H1 (cell line): ENCODE measurements at regions not wholly inside any gene's neighbourhood (a gene's known extent, or its start where the extent isn't known, plus 50 kb on each side); places are given as distances from the start of the nearest gene placed in this dataset.

ENCODE experiments used
- CTCF ChIA-PET: fragments of 300-600 bp; sonication (Branson Sonifier 250); formaldehyde crosslinking; loops from one replicate; lab custom pipeline; 2021; ENCODE audit not compliant: partially characterized antibody; lab: Charles Lee
- POLR2A ChIA-PET: fragments of 300-600 bp; sonication (Branson Sonifier 250); formaldehyde crosslinking; loops from one replicate; lab custom pipeline; 2021; ENCODE audit warnings: inconsistent platforms; ENCODE audit not compliant: partially characterized antibody; lab: Charles Lee
- DNase-seq, 2 experiments: peaks; one replicate each; pipeline versions ENCODE4 v3.0.0 to v3.0.0-alpha.2; 2010 to 2022; ENCODE audit warnings: low spot score in 2 of 2, low read depth in 1 of 2, mixed read lengths in 1 of 2
- FAIRE-seq: peaks from 2 replicates; lab custom pipeline; 2011; peaks lifted over from hg19 to GRCh38; lab: Jason Lieb, UNC
- H2AFZ ChIP-seq: 2 replicates; pipeline ENCODE4 v1.8.1; 2012; ENCODE audit warnings: low read length, inconsistent platforms
- H2AK5ac ChIP-seq: 2 replicates; pipeline ENCODE4 v1.6.1; 2013; ENCODE audit warnings: low read depth, low read length
- H2BK120ac ChIP-seq: replicated peaks from 2 replicates; pipeline ENCODE3; 2013; ENCODE audit warnings: low read depth, low read length, inconsistent platforms
- H2BK12ac ChIP-seq: 2 replicates; pipeline ENCODE4 v1.6.1; 2013; ENCODE audit warnings: low read depth, low read length
- H2BK15ac ChIP-seq: 2 replicates; pipeline ENCODE4 v1.6.1; 2013; ENCODE audit warnings: low read length
- H2BK20ac ChIP-seq: 2 replicates; pipeline ENCODE4 v1.6.1; 2013; ENCODE audit warnings: low read length
- H2BK5ac ChIP-seq: 2 replicates; pipeline ENCODE4 v1.6.1; 2013; ENCODE audit warnings: low read depth, low read length
- H3K14ac ChIP-seq: 2 replicates; pipeline ENCODE4 v1.6.1; 2013; ENCODE audit warnings: inconsistent platforms; ENCODE audit not compliant: insufficient read length
- H3K18ac ChIP-seq: 2 replicates; pipeline ENCODE4 v1.6.1; 2013; ENCODE audit warnings: low read length; ENCODE audit errors: extremely low read depth
- H3K23ac ChIP-seq: 2 replicates; pipeline ENCODE4 v1.6.1; 2013; ENCODE audit warnings: inconsistent platforms; ENCODE audit not compliant: insufficient read length
- H3K23me2 ChIP-seq: 2 replicates; pipeline ENCODE4 v1.6.1; 2013; ENCODE audit warnings: low read depth, low read length
- H3K27ac ChIP-seq: 2 replicates; pipeline ENCODE4 v1.6.1; 2011; ENCODE audit warnings: low read depth, low read length, inconsistent platforms
- H3K27me3 ChIP-seq, 4 experiments: replicated peaks in 1 of 4; 1 replicate in 1 of 4; 2 replicates in 3 of 4; pipeline versions ENCODE4 v1.6.1 to v1.8.1; 2011 to 2013; ENCODE audit warnings: low read length in 3 of 4, mild to moderate bottlenecking in 3 of 4, inconsistent platforms in 2 of 4, mixed read lengths in 2 of 4, moderate library complexity in 1 of 4; ENCODE audit not compliant: control insufficient read depth in 3 of 4, insufficient read depth in 3 of 4; ENCODE audit errors: extremely low read depth in 1 of 4
- H3K36me3 ChIP-seq, 4 experiments: 2 replicates each; pipeline versions ENCODE4 v1.6.1 to v1.8.1; 2011 to 2013; ENCODE audit warnings: mild to moderate bottlenecking in 4 of 4, low read length in 3 of 4, moderate library complexity in 2 of 4, control low read depth in 1 of 4, inconsistent platforms in 1 of 4; ENCODE audit not compliant: insufficient read depth in 4 of 4, control insufficient read depth in 2 of 4
- H3K4ac ChIP-seq: replicated peaks from 2 replicates; pipeline ENCODE3; 2013; ENCODE audit warnings: low read length, low read depth, mixed read lengths, inconsistent platforms; ENCODE audit not compliant: insufficient read length
- H3K4me1 ChIP-seq, 4 experiments: replicated peaks in 1 of 4; 1 replicate in 1 of 4; 2 replicates in 3 of 4; pipeline versions ENCODE4 v1.6.1 to v1.8.1; 2011 to 2013; ENCODE audit warnings: low read length in 3 of 4, inconsistent platforms in 2 of 4, mixed read lengths in 1 of 4; ENCODE audit not compliant: insufficient read depth in 4 of 4, control insufficient read depth in 3 of 4
- H3K4me2 ChIP-seq, 2 experiments: 2 replicates each; pipeline versions ENCODE4 v1.6.1 to v1.8.1; 2011 to 2013; ENCODE audit warnings: low read depth in 2 of 2, low read length in 2 of 2, control low read depth in 1 of 2, inconsistent platforms in 1 of 2, mild to moderate bottlenecking in 1 of 2; ENCODE audit not compliant: insufficient read depth in 1 of 2
- H3K4me3 ChIP-seq, 4 experiments: fragments of 200-600, 300-600 bp in 1 of 4; sonication (generic), shearing (Covaris generic), sonication (Bioruptor Twin) in 1 of 4; 2 replicates each; pipeline versions ENCODE4 v1.5.1 to v1.8.1; 2011 to 2016; ENCODE audit warnings: low read length in 4 of 4, low read depth in 3 of 4, control low read depth in 2 of 4, inconsistent platforms in 2 of 4, mild to moderate bottlenecking in 2 of 4, mixed read lengths in 1 of 4, moderate library complexity in 1 of 4; ENCODE audit not compliant: insufficient read depth in 2 of 4; ENCODE audit errors: extremely low read depth in 1 of 4
- H3K56ac ChIP-seq: replicated peaks from 2 replicates; pipeline ENCODE3; 2013; ENCODE audit warnings: low read depth, mild to moderate bottlenecking, mixed read lengths, low read length, inconsistent platforms; ENCODE audit not compliant: insufficient read length
- H3K79me1 ChIP-seq: 2 replicates; pipeline ENCODE4 v1.6.1; 2013; ENCODE audit warnings: low read depth, low read length, control low read depth
- H3K79me2 ChIP-seq, 2 experiments: 2 replicates each; pipeline versions ENCODE4 v1.6.1 to v1.8.1; 2012 to 2013; ENCODE audit warnings: low read length in 2 of 2, mild to moderate bottlenecking in 2 of 2, inconsistent platforms in 1 of 2; ENCODE audit not compliant: insufficient read depth in 2 of 2, control insufficient read depth in 1 of 2
- H3K9ac ChIP-seq, 4 experiments: replicated peaks in 1 of 4; 1 replicate in 1 of 4; 2 replicates in 3 of 4; pipeline versions ENCODE4 v1.6.1 to v1.8.1; 2011 to 2013; ENCODE audit warnings: low read depth in 3 of 4, low read length in 3 of 4, control low read depth in 2 of 4, mild to moderate bottlenecking in 2 of 4, moderate library complexity in 2 of 4, inconsistent platforms in 1 of 4; ENCODE audit errors: extremely low read depth in 1 of 4
- H3K9me3 ChIP-seq, 2 experiments: 2 replicates each; pipeline versions ENCODE4 v1.6.1 to v1.8.1; 2012 to 2013; ENCODE audit warnings: mild to moderate bottlenecking in 2 of 2, moderate library complexity in 2 of 2, control low read depth in 1 of 2, inconsistent platforms in 1 of 2, low read depth in 1 of 2, low read length in 1 of 2, mixed read lengths in 1 of 2; ENCODE audit not compliant: insufficient read depth in 2 of 2
- H4K20me1 ChIP-seq, 2 experiments: replicated peaks in 1 of 2; 2 replicates each; pipeline versions ENCODE3 to v1.8.1; 2011 to 2013; ENCODE audit warnings: inconsistent platforms in 2 of 2, low read length in 2 of 2, mild to moderate bottlenecking in 1 of 2; ENCODE audit not compliant: insufficient read depth in 2 of 2, control insufficient read depth in 1 of 2
- H4K5ac ChIP-seq: 2 replicates; pipeline ENCODE4 v1.6.1; 2013; ENCODE audit warnings: low read length, low read depth, mixed read lengths, inconsistent platforms; ENCODE audit not compliant: insufficient read length
- H4K8ac ChIP-seq: 2 replicates; pipeline ENCODE4 v1.8.0; 2013; ENCODE audit warnings: mild to moderate bottlenecking, moderate library complexity, low read length, inconsistent platforms; ENCODE audit not compliant: insufficient read depth; ENCODE audit errors: extremely low read depth
- H4K91ac ChIP-seq: replicated peaks from 2 replicates; pipeline ENCODE3; 2013; ENCODE audit warnings: low read length, mixed read lengths, inconsistent platforms; ENCODE audit not compliant: insufficient read length
- CBX5 ChIP-seq: fragments of 300-800, 300-1000 bp; sonication (generic); IDR thresholded peaks from 2 replicates; pipeline ENCODE4 v1.7.1; 2016; ENCODE audit warnings: antibody characterized with exemption, low read length, low read depth
- CHD1 ChIP-seq: IDR thresholded peaks from 2 replicates; pipeline ENCODE4 v1.6.1; 2012; ENCODE audit warnings: low read depth, low read length, improper control_type of control experiment
- CREB1 ChIP-seq: IDR thresholded peaks from 2 replicates; pipeline ENCODE4 v1.6.1; 2012; ENCODE audit warnings: inconsistent platforms
- KDM4A ChIP-seq: IDR thresholded peaks from one replicate; pipeline ENCODE4 v1.7.1; 2012; ENCODE audit warnings: low read depth, mild to moderate bottlenecking, moderate library complexity, low read length, inconsistent platforms; ENCODE audit not compliant: severe bottlenecking
- WGBS, 2 experiments: shearing (Covaris generic) in 1 of 2; methylation state at CpG; one replicate each; pipeline versions ENCODE4 v1.1.6 to v1.1.7; 2013 to 2015; ENCODE audit warnings: low lambda C conversion rate in 2 of 2, mixed read lengths in 2 of 2, inconsistent platforms in 1 of 2, low coverage in 1 of 2, missing lambda C conversion rate in 1 of 2; ENCODE audit not compliant: insufficient replicate concordance in 2 of 2, insufficient coverage in 1 of 2, insufficient read length in 1 of 2; ENCODE audit errors: extremely low coverage in 1 of 2, missing lambda C conversion rate in 1 of 2; 5-methylcytosine and 5-hydroxymethylcytosine counted together
- TF ChIP-seq, protein P1 (sequence below): IDR thresholded peaks from 2 replicates; pipeline ENCODE4 v1.6.1; 2012; ENCODE audit warnings: inconsistent platforms

DNA sequence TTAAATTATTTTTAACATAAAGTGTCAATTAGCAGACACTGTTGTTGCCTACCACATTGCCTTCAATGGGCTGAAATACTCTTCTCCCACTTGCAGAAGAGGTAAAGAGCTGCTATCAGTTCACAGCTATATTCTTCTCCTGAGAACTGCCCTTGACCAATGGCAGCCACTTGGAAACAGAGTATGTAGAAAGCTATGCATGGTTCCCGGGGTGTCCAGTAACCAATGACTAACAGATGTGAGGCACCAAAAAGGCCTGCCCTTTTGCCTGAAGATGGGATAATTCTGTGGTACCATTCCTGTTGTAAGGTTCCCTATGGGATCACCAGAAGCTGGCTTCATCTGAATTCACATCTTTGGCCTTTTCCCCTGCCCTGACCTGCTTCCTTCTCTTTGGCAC, 181.4 kb upstream of the MAP3K1 start:
- TF ChIP-seq CHD1 (no peak), CREB1 (no peak), KDM4A (no peak), CBX5 (no peak)
- TF ChIP-seq, protein P1, sequence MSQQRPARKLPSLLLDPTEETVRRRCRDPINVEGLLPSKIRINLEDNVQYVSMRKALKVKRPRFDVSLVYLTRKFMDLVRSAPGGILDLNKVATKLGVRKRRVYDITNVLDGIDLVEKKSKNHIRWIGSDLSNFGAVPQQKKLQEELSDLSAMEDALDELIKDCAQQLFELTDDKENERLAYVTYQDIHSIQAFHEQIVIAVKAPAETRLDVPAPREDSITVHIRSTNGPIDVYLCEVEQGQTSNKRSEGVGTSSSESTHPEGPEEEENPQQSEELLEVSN = no peak
- Histone ChIP-seq H3K18ac (no peak overlapping the region), H2AK5ac (no peak overlapping the region), H3K79me1 (no peaks in the 10 kb centered on the region), H3K4me2 (no peak overlapping the region), H2AFZ (no peak overlapping the region), H3K56ac (no peak overlapping the region), H4K5ac (no peak overlapping the region), H2BK5ac (no peak overlapping the region), H4K8ac (no peak overlapping the region; the same call in 1 of the 2 replicates), H3K4ac (no peak overlapping the region), H4K20me1 (no peaks in the 10 kb centered on the region), H3K36me3 (no peaks in the 10 kb centered on the region), H3K27ac (no peak overlapping the region), H2BK12ac (no peak overlapping the region), H2BK120ac (no peak overlapping the region), H3K23me2 (no peaks in the 10 kb centered on the region), H3K4me3 (no peak overlapping the region), H3K9me3 (0 out of 4 replicates have a peak, but pooled peaks cover 0 to 1% of the 10 kb centered on the region in 2 experiments), H3K14ac (no peak overlapping the region), H3K79me2 (no peaks in the 10 kb centered on the region), H3K9ac (no peak overlapping the region), H3K23ac (no peak overlapping the region), H3K4me1 (peaks cover 0 to 8% (median 3%) of the 10 kb centered on the region in 4 experiments; a peak in 2 of 7 replicates), H4K91ac (no peak overlapping the region), H3K27me3 (no peaks in the 10 kb centered on the region), H2BK20ac (no peak overlapping the region), H2BK15ac (no peak overlapping the region)
- no peak for DNase-seq
- FAIRE-seq = no peak
- POLR2A ChIA-PET = no interaction called here
- CTCF ChIA-PET = no interaction called here
- 76% methylated on average over 1 of the region's 1 CpG; no CpG with 5 or more reads in 1 of the 2 experiments for WGBS, 2 experiments
